H54 (cell line): ENCODE measurements at regions not wholly inside any gene's neighbourhood (a gene's known extent, or its start where the extent isn't known, plus 50 kb on each side); places are given as distances from the start of the nearest gene placed in this dataset.

Experiments used
- DNase-seq: peaks from one replicate; pipeline ENCODE4 v3.0.0; 2011; ENCODE audit warnings: low spot score, mixed read lengths; ENCODE audit not compliant: insufficient read length
- FAIRE-seq: peaks from 3 replicates; lab custom pipeline; 2011; peaks lifted over from hg19 to GRCh38; lab: Jason Lieb, UNC
- POLR2A ChIP-seq: IDR thresholded peaks from 2 replicates; pipeline ENCODE4 v1.6.1; 2011; ENCODE audit warnings: low read depth, mild to moderate bottlenecking, low read length

DNA sequence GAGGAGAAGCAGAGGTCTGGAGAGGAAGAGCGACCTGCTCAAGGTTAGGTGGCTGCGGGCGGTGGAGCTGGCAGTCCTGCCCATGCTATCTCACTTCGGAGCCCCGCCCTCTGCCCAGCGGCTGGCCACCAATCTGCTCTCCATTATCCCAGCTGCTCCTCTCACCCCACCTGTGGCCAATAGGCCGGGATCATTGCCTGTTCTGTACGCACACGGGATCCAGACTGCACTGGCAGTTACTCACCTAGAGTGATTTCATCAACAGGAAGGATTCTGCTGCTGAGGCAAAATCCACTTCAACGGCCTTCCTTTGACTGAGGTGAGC is 100.6 kb downstream of the TLE3 start:
- no peak for DNase-seq
- no peak for TF ChIP-seq POLR2A
- no peak for FAIRE-seq
